SIG-M5 treated with dmso at 0.1 percent for 504 hours (cell line): ENCODE measurements at regions not wholly inside any gene's neighbourhood (a gene's known extent, or its start where the extent isn't known, plus 50 kb on each side); places are given as distances from the start of the nearest gene placed in this dataset.
"Not testable (repeated sequence)": the region's sequence is repeated elsewhere in the genome, so short reads cannot be mapped to it uniquely, and the experiment has no call there.

ENCODE experiments used
- DNase-seq: peaks from one replicate; lab custom pipeline; 2025; ENCODE audit not compliant: unreplicated experiment; lab: John Stamatoyannopoulos, UW

DNA sequence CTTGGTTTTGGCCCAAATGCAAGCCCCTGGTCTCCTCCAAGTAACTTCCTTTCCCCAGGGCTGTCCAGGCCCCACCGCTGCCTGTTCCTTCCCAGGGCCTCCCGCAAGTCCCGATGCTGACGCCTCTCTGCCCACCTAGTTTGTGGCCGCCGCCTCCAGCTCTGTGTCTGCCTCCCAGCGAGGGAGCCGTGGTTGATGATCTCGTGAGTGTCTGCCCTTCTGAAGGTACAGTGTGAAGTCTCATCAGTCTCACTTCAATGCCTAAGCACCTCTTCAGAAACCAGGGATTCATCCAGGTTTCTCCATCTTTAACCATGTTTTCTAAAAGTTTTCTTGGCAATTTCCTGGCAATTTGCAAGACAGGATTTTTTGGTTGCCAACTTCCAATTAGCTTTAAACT is 127.5 kb downstream of the TMEM121 start:
- not testable (repeated sequence) for DNase-seq

- DNase-seq, result not testable (repeated sequence)
These were observed 132.9 kb downstream of the TMEM121 start for GRCh38 chr14:105659255-105659654.

DNA sequence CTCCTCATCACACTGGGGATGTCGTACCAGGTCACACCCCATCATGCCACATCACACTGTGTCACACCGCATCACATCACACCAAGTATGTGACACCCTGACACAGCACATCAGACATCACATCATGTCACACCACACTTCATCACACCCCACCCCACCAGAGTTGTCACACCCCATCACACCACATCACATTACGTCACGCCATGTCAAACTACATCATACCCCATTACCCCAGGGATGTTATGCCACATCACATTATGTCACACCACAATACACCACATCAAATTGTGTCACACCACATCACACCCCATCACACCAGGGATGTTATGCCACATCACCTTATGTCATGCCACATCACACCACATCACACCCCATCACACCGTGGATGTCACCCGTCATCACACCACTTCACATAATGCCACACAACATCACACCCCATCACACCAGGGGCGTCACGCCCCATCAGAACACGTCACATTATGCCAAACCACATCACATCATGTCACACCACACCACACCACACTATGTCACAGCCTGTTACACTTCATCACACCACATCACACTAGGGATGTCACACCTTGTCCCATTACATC is 133.6 kb downstream of the TMEM121 start:
- DNase-seq, result no peak

GRCh38 chr14:105660816-105661531 is 134.6 kb downstream of the TMEM121 start:
- no peak for DNase-seq

DNA sequence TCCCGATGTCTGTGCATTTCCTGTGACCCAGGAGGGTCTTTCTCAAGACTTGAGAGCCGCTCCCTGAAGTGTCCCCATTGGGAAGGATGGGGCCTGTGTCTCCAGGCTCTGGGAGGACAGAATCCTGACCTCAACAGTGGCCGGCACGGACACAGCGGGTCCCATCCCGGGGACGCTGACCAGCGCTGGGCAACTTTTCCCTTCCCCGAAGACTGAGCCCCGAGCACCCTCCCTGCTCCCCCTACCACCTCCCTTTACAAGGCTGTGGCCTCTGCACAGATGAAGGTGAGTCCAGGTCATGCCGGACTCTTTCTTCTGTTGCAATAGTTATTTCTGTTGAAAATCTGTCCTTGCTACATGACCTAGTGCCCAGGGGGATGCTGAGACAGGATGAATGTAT is 135.7 kb downstream of the TMEM121 start:
- DNase-seq, result not testable (repeated sequence)

DNA sequence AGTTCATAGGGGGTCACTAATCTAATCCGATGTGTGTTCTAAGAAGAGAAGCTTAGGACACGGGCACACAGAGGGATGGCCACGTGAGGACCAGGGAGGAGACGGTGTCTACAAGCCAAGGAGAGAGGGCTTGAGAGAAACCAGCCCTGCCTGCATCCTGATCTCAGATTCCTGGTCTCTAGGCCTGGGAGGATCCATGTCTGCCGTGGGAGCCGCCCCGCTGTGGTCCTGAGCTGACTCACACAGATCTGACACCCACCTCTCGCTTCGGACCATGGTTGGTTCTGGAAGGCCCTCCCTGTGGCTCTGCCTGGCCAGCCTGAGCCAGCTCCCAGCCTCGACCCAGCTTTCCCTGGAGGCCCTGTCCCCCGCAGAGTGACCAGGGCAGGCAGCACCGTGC is 136.2 kb downstream of the TMEM121 start:
- DNase-seq, result not testable (repeated sequence)

- DNase-seq, result not testable (repeated sequence)
These were observed 136.9 kb downstream of the TMEM121 start for GRCh38 chr14:105663323-105663722.

- not testable (repeated sequence) for DNase-seq
These were observed 137.6 kb downstream of the TMEM121 start for GRCh38 chr14:105663818-105664596.

DNA sequence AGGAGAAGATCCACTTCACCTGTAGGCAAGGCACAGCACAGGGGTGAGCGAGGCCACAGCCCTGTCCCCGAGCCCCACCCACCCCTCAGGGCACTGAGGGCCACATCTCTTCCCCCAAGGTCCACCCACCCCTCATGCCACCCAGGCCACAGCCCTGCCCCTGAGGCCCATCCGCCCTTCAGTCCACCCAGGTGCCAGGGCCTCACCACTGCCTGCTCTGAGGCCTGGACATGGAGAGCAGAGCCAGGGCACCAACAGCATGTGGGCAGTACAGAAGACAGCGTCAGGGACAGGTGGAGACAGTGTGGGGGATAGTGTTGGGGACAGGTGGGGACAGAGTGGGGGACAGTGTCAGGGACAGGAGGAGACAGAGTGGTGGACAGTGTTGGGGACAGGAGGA is 138.3 kb downstream of the TMEM121 start:
- DNase-seq, result no peak

- DNase-seq, result no peak
These were observed 139.0 kb downstream of the TMEM121 start for GRCh38 chr14:105665247-105665950.

GRCh38 chr14:105665951-105666277 is 139.5 kb downstream of the TMEM121 start:
- no peak for DNase-seq

DNA sequence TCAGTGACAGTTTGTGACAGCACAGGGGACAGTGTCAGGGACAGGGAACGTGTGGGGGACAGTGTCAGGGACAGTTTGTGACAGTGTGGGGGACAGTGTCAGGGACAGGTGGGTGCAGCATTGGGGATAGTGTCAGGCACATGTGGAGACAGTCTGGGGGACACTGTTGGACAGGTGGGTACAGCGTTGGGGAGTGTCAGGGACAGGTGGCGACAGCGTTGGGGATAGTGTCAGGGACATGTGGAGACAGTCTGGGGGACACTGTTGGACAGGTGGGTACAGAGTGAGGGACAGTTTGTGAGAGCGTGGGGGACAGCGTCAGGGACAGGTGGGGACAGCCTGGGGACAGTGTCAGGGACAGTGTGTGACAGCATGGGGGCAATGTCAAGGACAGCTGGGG is 140.0 kb downstream of the TMEM121 start:
- no peak for DNase-seq

DNA sequence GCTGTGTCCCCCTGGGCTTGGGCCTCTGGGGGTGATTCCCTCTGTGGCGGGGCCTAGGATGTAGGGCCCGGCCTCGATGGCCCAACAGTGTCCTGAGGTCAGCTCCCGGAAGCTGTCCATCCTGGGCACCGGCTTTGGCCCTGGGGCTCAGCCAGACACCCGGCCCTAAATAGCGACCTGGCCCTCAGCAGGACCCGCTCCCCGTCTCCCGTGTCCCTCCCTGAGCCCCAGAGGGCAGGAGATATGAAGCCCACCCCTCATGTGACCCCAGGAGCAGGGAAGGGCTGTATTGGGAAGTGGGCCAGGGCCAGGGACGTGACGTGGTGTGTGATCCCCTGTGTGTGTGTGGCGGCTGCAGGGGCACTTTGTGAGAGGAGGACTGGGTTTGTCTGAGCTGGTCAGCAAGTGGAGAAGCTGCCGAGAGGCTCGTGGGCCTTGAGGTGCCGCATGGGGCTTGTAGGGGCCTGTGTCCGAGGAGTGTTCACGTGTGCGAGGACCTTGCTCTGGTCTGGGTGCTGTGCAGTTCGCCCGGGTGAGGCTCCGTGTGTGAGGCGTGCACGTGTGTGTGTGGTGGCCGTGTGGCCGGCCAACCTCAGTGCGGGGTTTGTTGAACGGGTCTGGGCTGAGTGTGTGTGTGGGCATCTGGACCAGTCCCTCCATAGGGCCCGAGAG is 140.7 kb downstream of the TMEM121 start:
- not testable (repeated sequence) for DNase-seq

- DNase-seq, result not testable (repeated sequence)
These were observed 141.3 kb downstream of the TMEM121 start for GRCh38 chr14:105667663-105668020.

DNA sequence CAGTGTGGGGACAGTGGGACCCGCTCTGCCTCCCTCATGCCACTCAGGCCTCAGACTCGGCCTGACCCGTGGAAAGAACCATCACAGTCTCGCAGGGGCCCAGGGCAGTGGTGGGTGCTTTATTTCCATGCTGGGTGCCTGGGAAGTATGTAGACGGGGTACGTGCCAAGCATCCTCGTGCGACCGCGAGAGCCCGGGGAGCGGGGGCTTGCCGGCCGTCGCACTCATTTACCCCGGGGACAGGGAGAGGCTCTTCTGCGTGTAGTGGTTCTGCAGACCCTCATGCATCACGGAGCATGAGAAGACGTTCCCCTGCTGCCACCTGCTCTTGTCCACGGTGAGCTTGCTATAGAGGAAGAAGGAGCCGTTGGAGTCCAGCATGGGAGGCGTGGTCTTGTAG is 141.6 kb downstream of the TMEM121 start:
- not testable (repeated sequence) for DNase-seq

DNA sequence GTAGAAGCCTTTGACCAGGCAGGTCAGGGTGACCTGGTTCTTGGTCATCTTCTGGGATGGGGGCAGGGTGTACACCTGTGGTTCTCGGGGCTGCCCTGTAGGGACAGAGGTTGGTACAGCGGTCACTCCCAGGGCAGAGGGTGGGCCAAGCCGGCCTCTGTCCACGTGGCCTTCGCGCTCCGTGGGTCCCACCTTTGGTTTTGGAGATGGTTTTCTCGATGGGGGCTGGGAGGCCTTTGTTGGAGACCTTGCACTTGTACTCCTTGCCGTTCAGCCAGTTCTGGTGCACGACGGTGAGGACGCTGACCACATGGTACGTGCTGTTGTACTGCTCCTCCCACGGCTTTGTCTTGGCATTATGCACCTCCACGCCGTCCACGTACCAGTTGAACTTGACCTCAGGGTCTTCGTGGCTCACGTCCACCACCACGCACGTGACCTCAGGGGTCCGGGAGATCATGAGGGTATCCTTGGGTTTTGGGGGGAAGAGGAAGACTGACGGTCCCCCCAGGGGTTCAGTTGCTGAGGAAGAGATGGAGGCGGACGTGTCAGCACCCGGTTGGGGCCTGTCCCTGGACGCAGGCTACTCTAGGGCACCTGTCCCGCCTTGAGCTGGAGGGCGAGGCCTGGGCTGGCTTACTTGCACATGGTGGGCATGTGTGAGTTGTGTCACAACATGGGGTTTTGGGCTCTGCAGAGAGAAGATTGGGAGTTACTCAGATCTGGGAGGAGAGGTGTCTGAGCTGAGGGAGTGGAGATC is 142.3 kb downstream of the TMEM121 start:
- not testable (repeated sequence) for DNase-seq

- not testable (repeated sequence) for DNase-seq
These were observed 142.8 kb downstream of the TMEM121 start for GRCh38 chr14:105669231-105669610.

DNA sequence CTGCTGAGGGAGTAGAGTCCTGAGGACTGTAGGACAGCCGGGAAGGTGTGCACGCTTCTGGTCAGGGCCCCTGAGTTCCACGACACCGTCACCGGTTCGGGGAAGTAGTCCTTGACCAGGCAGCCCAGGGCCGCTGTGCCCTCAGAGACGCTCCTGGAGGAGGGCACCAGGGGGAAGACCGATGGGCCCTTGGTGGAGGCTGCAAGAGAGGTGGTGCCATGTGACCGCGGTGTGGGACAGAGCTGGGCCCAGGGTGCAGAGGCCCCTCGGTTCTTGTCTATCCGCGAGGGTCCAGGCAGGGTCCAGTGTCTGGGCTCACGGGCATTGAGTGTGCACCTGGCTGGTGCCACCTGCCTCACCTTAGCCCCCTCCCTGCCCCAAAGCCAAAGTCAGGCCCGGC is 143.3 kb downstream of the TMEM121 start:
- DNase-seq, result not testable (repeated sequence)

DNA sequence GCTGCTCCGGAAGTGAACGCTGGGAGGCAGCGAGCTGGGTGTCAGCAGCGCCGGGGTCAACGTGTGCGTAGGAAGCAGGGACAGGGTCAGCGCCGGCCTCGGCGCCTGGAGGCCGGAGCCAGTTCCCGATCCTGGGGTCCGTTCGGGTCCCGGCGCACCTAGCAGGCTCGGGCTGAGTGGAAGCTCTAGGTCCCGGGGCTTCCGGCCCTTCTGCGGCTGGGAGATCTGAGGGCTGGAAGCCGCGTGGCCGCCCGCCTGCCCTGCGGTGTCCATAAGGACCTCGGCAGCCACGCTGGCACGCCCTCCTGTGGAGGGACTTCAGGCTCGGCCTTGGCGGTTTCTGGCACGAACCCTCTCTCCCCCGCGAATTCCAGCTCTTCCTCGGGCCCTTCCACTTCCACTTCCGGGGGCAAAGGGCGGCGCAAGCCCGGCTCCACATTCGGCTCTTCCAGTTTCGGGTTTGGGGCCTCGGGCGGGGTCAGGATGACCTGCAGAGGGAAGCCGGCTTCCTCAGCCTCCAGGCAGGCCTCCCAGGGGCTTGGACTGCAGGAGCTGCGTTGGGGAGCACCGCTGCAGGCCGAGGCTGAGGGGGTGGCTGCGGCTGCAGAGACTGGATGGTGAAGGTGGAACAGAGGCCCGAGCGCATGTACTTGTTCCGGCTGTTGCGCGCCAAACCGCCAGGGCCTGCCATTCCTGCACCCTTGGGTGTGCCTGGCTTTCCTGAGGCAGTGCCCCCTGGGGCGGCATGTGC is 146.2 kb downstream of the TMEM121 start:
- not testable (repeated sequence) for DNase-seq

GRCh38 chr14:105675433-105675832 is 149.1 kb downstream of the TMEM121 start:
- DNase-seq, result not testable (repeated sequence)
